Endothelial cell of umbilical vein (primary cell): ENCODE measurements at regions not wholly inside any gene's neighbourhood (a gene's known extent, or its start where the extent isn't known, plus 50 kb on each side); places are given as distances from the start of the nearest gene placed in this dataset.

ENCODE experiments used
- EZH2 ChIP-seq: IDR thresholded peaks from 2 replicates; pipeline ENCODE4 v1.6.1; 2012; ENCODE audit warnings: borderline replicate concordance, low read depth, mild to moderate bottlenecking, moderate library complexity, low read length, inconsistent platforms; ENCODE audit not compliant: severe bottlenecking
- GATA2 ChIP-seq: IDR thresholded peaks from 2 replicates; pipeline ENCODE4 v1.7.0; 2011; ENCODE audit warnings: low read depth, mild to moderate bottlenecking, moderate library complexity, mixed read lengths, low read length; ENCODE audit not compliant: insufficient read length, insufficient read depth
- POLR2A ChIP-seq: IDR thresholded peaks from 2 replicates; pipeline ENCODE4 v1.6.1; 2012; ENCODE audit warnings: low read depth, mild to moderate bottlenecking, control low read depth, low read length
- POLR2AphosphoS5 ChIP-seq: IDR thresholded peaks from 2 replicates; pipeline ENCODE4 v1.6.1; 2012; ENCODE audit warnings: low read depth, mild to moderate bottlenecking, control low read depth, low read length, moderate library complexity; ENCODE audit not compliant: insufficient read depth
- TF ChIP-seq, protein P1 (sequence below), 2 donors: IDR thresholded peaks; 1 replicate in 1 of 2; 2 replicates in 1 of 2; pipeline ENCODE4 v1.5.1; 2011; ENCODE audit warnings: low read length in 2 of 2, mild to moderate bottlenecking in 2 of 2, moderate library complexity in 2 of 2, control low read depth in 1 of 2, inconsistent platforms in 1 of 2, low read depth in 1 of 2; ENCODE audit not compliant: insufficient read depth in 1 of 2; ENCODE audit errors: extremely low read depth in 1 of 2
- TF ChIP-seq, protein P2 (sequence below): IDR thresholded peaks from 2 replicates; pipeline ENCODE4 v1.6.1; 2011; ENCODE audit not compliant: insufficient read depth, insufficient read length

DNA sequence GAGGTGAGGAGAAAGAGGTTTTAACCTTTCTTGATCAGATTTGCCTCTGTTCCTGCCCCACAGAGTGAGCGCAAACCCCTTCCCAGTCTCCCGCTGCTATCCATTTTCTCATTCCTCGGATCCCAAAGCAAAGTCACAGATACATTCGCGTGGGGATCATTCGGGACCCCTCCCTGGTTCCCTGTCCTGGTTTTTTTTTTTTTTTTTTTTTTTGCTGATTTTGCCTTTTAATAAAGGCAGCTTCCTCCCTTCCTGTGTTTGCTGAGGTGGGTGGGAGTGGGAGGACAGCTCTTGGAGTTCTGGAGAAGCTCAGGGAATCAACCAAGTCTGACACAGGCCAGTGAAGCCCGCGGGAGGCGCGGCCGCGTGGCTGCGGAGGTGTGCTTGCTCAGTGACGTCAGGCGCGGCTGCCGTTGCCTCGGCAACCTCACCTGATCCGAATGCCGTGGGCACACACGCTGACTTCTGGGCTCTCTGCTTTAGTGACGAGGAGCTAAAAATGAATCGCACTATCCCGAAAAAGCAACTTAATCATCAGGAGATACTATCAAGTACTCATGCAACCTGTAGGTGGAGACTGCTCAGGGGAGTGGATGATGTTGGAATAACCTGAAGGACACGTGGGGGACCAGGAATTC, 106.4 kb downstream of the TBX19 start:
- TF ChIP-seq, protein P1, sequence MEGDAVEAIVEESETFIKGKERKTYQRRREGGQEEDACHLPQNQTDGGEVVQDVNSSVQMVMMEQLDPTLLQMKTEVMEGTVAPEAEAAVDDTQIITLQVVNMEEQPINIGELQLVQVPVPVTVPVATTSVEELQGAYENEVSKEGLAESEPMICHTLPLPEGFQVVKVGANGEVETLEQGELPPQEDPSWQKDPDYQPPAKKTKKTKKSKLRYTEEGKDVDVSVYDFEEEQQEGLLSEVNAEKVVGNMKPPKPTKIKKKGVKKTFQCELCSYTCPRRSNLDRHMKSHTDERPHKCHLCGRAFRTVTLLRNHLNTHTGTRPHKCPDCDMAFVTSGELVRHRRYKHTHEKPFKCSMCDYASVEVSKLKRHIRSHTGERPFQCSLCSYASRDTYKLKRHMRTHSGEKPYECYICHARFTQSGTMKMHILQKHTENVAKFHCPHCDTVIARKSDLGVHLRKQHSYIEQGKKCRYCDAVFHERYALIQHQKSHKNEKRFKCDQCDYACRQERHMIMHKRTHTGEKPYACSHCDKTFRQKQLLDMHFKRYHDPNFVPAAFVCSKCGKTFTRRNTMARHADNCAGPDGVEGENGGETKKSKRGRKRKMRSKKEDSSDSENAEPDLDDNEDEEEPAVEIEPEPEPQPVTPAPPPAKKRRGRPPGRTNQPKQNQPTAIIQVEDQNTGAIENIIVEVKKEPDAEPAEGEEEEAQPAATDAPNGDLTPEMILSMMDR (IDR thresholded peaks at IDR 0.05; ENCODE audit: extremely low read depth in 1 of 2, insufficient read depth in 1 of 2, low read depth in 1 of 2, low read length in 2 of 2): no peak
- TF ChIP-seq EZH2: no peak
- TF ChIP-seq GATA2: no peak
- no peak for TF ChIP-seq POLR2A
- TF ChIP-seq POLR2AphosphoS5: no peak
- TF ChIP-seq, protein P2, sequence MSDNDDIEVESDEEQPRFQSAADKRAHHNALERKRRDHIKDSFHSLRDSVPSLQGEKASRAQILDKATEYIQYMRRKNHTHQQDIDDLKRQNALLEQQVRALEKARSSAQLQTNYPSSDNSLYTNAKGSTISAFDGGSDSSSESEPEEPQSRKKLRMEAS: no peak
